Esophagus mucosa (tissue), 1 donor: ENCODE measurements at regions not wholly inside any gene's neighbourhood (a gene's known extent, or its start where the extent isn't known, plus 50 kb on each side); places are given as distances from the start of the nearest gene placed in this dataset.

ENCODE experiments used
- ATAC-seq: fragments of 200-7000 bp; cut with Tn5 transposase; one replicate; pipeline ENCODE4 v1.9.1; 2020
- donor health status: DM: yes; HTN: yes; CAD: no.

DNA sequence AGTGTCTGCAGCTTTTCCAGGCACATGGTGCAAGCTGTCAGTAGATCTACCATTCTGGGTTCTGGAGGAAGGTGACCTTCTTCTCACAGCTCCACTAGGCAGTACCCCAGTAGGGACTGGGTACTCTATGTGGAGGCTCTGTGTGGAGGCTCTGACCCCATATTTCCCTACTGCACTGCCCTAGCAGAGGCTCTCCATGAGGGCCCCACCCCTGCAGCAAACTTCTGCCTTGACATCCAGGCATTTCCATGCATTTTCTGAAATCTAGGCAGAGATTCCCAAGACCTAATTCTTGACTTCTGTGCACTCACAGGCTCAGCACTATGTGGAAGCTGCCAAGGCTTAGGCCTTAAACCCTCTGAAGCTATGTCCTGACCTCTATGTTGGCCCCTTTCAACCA lies 1060.0 kb downstream of the NAALADL2 start:
- ATAC-seq: no peak

DNA sequence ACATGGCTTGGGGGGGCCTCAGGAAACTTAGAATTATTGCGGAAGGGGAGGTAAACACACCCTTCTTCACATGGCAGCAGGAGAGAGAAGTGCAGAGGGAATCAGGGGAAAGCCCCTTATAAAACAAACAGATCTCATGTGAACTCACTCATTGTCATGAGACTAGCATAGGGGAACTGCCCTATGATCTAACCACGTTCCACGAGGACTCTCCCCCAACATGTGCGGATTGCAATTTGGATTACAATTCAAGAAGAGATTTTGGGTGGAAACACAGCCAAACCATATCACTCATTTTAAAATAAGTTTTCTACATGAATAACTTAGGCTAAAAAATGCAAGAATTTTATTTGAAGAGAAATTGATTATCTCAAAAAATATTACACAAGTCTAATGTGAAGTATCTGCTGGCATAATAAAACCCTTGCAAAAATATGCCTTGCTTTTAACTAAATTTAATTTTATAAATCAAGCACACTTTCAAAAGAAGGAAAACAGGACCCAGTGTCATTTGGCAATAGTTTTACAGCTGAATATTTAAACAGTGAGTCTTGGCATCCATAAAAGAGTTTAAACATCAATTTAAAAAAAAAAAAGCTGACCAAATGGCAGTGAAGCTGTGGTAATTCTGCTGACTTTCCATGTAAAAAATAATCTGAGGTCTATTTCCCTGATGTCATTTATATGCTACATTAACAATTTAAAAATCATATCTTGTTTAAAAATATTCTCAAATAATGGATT lies 1057.2 kb downstream of the NAALADL2 start:
- no peak for ATAC-seq

DNA sequence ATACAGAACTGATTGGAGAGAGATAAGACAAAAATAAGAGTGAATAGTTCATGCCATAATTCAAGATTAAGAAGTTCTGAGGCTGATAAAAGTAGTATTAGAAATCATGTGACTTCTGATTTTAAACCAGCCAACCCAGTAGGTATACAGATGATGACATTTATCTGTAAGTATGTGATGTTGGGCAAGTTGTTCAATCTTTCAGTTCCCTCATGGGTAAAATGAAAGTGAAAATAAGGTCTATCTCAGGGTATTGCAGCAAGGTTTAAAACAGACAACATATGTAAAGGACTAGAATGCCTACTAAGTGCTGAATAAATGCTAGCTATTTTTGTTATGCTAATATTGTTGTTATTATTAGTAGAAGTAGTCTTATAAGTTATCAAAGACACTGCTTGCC lies 1055.7 kb downstream of the NAALADL2 start:
- ATAC-seq: no peak

DNA sequence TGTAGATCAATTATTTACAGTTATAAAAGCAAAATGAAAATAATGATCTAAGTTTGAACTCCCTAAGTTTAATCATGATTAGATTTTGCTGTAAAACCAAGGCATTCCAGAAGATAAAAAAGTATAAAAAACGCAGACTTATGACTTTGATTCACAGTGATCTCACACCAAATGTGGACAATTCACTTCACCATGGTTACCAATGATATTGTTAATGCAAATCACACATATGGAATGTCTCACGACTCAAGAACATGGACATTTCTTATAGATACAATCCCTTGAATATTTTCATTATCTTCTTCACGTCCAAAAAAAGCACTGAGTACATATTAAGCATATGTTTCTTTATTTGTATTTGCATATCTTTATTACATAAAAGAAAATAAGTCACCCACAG lies 1054.2 kb downstream of the NAALADL2 start:
- no peak for ATAC-seq

DNA sequence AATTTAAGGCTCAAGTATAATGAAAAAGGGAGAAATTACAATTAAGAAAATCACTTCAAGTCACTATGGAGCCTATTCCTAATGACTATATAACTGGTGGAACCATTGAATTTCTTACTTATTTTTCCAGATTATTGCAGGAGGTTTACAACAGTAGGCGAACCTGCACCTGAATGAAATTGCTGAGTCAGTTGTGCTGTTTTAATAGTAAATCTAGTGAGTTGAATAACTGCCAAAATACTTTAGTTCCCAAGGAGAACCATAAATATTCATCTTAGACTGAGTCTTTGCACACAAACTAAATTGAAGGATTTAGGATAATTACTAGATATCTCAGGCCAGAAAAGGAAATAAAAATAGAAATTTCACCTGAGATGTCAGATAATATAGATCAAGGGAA lies 1052.8 kb downstream of the NAALADL2 start:
- ATAC-seq: no peak

DNA sequence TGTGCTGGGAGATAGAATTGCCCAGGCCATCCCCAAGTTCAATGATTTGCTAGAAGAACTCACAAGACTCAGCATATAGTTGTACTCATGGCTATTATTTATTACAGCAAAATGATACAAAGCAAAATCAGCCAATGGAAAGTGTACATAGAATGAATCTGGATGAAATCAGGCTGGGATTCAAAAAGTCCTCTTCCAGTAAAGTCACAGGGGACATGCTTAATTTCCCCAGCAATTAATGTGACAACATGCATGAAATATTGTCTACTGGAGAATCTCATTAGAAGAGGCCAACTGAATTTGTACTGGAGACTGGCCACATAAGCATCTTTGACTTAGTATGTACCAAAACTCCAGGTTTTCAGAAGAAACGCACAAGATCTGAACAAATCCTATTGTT lies 1043.1 kb downstream of the NAALADL2 start:
- ATAC-seq: no peak

DNA sequence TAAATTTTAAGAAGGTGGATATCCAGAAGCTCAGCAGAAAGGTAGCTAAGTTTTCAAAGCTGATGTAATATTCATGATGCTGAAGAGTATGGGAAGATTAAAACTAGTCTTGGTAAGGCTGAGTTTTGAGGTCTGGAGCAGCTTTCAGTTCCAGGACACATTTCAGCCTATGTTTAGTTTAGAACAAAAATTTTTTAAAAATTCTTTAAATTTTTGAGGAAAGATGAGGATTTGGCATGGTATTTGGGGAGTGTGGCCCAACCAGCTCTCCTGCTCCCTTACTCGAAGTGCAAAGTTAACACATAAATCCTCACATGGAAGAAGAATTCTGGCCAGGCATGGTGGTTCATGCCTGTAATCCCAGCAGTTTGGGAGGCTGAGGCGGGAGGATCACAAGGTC lies 1039.1 kb downstream of the NAALADL2 start:
- ATAC-seq: no peak

DNA sequence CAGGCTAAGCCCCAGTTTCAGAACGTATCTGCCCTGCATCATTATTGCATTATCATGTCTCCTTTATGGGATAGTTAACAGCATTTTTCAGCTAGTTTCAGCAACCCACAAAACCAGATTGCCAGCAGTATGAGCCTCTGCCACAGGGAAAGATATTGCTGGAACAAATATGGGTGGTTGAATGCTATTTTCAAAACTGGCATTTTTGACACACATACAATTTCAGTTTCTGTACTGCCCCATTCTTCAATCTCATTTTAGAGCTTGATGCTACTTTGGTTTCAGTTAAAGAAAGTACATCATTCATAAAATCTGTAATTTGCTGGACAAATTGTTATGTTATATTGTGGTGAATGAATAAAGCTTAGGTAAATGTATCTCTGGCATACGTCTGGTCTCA lies 1037.5 kb downstream of the NAALADL2 start:
- ATAC-seq: no peak

DNA sequence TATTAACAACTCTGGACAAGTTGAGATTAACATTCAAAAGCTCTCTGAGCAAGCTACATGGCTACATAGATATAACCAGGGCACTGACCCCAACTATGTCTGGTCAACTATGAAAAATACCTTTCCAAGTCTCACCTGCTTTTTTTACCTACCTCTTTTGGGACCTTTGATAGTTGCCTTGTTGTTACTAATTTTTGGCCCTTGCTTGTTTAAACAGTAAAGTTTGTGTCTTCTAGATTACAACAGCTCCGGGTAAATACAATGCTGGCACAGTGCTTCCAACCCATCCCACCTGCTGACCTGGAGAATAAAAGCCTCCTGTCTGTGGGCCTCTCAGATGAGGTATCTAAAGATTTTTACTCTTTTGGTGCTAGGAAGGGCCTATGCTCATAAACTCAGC lies 1036.6 kb downstream of the NAALADL2 start:
- no peak for ATAC-seq

DNA sequence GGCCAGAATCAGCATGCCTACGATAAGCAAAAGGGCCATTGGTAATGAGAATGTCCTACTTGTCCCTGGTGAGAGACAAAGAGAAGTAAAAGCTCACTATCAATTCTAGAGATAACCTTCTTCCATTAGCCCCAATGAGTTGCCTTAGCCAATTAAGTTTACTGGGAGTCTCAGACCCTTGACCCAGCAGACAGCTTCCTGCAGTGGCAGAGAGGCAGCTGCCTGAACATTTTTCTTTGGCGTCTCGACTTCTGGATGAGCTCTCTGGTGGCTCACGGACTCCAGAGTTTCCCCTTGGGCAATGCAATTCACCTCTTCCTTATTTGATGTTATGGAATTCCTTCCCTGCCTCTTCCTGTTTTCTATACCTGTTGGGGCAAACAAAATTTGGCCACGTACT lies 1034.4 kb downstream of the NAALADL2 start:
- ATAC-seq: no peak

DNA sequence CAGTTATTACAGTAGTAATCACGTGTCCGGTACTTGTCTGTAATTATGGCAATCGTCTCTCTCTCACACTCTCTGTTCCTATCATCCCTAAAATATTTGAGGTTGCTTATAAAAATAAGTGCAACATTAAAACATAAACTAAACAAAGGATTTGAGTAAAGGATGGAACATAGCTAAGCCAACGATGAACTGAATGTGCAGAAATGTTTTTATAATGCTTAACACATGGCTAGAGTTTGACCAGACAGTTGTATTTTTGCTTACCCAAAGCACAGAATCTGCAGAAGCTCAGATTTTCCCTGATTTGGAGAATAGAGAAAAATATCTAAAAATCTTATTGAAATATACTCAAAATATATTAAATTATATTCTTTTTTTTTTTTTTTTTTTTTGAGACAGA lies 1030.9 kb downstream of the NAALADL2 start:
- no peak for ATAC-seq

DNA sequence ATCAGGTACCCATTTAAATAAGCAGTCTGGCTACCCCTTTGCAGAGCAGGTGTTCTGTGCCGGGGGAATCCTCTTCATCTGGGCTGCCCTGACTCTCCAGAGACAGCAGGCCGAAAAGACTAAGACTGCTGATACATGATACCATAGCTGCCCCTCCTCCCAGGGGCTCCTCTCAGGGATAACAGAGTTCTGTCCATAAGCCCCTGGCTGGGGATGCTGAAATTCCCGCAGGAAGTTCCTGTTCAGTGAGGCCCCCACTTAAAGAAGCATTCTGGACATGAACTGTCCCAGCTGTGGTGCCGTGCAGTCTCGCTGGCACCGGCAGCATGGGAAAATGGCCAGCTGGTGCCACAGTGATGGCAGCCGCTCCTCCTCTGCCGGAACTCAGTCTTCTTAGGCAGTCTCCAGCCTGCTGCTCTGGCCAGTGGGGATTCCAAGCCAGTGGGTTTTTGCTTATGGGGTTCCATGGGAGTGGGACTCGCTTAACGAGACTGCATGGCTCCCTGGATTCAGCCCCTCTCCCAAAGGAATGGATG lies 1026.2 kb downstream of the NAALADL2 start:
- no peak for ATAC-seq

DNA sequence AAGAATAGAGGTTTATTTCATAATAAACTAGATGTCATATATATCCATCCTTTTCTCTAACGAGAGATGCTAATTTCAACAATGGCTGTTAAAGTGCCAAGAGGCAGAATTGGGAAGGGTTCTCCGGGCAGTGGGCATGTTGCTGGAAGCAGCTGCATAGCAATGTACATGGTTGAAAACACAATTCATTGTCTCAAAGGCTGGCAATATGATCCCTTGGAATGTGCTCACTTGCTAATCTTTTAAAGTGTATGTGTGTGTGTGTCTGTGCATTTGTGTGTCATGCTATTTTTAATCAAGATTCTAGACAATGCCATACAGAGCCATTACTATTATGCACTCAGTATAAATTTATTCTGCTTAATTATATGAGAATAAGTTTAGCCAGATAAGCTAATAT lies 1020.3 kb downstream of the NAALADL2 start:
- ATAC-seq: no peak

DNA sequence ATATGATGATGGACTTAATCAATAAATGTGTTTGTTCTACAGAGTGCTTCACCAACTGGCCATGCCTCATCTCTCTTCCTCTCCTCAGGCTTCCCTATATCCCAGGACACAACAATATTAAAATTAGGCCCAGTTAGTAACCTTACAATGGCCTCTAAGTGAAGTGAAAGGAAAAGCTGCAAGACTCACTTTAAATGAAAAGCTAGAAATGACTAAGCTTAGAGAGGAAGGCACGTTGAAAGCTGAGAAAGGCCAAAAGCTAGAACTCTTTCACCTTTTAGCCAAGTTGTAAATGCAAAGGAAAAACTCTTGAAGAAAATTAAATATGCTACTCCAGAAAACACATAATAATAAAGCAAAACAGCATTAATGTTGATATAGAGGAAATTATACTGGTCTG lies 1010.3 kb downstream of the NAALADL2 start:
- no peak for ATAC-seq

DNA sequence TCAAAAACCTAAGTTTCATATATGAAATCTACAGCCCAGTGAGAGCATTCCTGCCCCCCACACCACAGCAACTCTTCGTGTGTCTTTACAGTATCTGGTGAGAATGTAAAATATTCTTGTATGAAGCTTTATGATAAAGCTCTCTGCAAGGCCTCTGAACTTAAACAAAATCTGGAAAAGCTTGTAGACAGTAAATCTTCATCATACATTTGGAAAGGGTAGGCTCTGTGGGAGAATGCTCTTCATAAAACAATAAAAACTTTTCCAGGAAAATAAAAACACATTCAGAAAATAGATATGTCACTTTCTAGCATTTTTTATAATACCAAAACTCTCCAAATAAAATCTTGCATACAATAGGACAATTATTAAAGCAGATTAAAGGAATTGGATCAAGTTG lies 1009.5 kb downstream of the NAALADL2 start:
- ATAC-seq: no peak

DNA sequence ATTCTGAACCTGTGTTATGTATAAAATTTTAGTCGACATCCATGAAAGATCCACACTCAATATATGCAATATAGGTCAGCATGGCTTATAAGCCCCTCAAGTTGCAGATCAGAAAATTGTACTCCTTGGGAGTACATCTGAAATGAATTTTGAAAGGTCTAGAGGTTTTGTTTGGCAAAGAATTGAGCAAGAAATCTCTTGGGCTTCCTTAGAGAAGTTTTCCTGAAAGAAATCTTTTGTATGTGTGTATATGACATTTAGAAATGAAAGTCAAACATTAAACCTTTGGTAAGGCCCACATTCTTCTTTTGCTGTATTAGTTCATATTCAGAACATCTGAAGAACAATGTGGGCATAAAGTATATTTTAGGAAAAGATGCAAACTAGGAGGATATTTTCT lies 1006.6 kb downstream of the NAALADL2 start:
- no peak for ATAC-seq

DNA sequence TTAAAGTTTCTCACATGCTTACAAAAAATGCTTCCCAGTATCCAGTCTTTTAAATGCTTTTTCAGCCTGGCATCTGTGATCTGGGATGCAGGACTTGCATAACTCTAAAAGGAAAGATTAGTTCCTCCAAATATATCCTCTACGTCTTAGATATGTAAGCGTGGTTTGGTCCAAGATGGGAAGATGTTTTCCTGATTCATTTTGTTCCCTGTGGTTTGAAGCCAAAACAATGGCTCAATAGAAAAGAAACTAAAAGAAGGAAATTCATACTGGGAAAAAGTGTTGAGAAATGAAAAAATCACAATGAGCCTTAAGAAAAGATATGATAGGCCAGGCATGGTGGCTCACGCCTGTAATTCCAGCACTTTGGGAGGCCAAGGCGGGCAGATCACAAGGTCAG lies 1002.8 kb downstream of the NAALADL2 start:
- no peak for ATAC-seq
